K562 (cell line): ENCODE measurements at regions not wholly inside any gene's neighbourhood (a gene's known extent, or its start where the extent isn't known, plus 50 kb on each side); places are given as distances from the start of the nearest gene placed in this dataset.
A peak's percentile ranks its signal among the peaks of the same experiment; 100 is the strongest.

Source experiments
- ATAC-seq: fragments of 200-7000 bp; cut with Tn5 transposase; 3 replicates; pipeline ENCODE4 v1.9.1; 2020; ENCODE audit warnings: moderate library complexity
- BruUV-seq: library from RNA; stranded (reverse); fragments of 400-500 nt; replicated peaks from 2 replicates; lab custom pipeline; 2021; lab: Mats Ljungman, UMichigan
- CTCF ChIA-PET: fragments of 300-600 bp; formaldehyde crosslinking; extraction: SDS; loops from one replicate; lab custom pipeline; 2021; ENCODE audit warnings: low intra/inter-chr PET ratio; lab: Yijun Ruan, JAX
- POLR2A ChIA-PET: fragments of 300-600, 350-650 bp; sonication (Branson Sonifier 250); formaldehyde crosslinking; extraction: SDS; loops from one replicate; lab custom pipeline; 2021; ENCODE audit warnings: antibody characterized with exemption, inconsistent platforms; lab: Yijun Ruan, JAX
- DNase-seq, 4 experiments: peaks; one replicate each; pipeline versions ENCODE4 v3.0.0 to v3.0.0-alpha.2; 2011 to 2018; ENCODE audit warnings: low spot score in 3 of 4, mixed read lengths in 3 of 4; ENCODE audit errors: extremely low read depth in 1 of 4
- FAIRE-seq: peaks from 2 replicates; lab custom pipeline; 2011; peaks lifted over from hg19 to GRCh38; lab: Jason Lieb, UNC
- H2AFZ ChIP-seq: 2 replicates; pipeline ENCODE4 v1.6.0; 2011; ENCODE audit warnings: low read depth, low read length, control low read depth, inconsistent platforms
- H3K27ac ChIP-seq: fragments of 200-600 bp; 3 replicates; pipeline ENCODE4 v1.8.0; 2011; ENCODE audit warnings: low read depth, mild to moderate bottlenecking, control low read depth, inconsistent platforms, low read length, moderate library complexity, mixed read lengths; ENCODE audit errors: extremely low read depth
- H3K27me3 ChIP-seq, 2 experiments: fragments of 300-600 bp in 1 of 2; 2 replicates in 1 of 2; 3 replicates in 1 of 2; pipeline versions ENCODE4 v1.6.0 to v1.8.0; 2011; ENCODE audit warnings: inconsistent platforms in 2 of 2, low read length in 2 of 2, mild to moderate bottlenecking in 1 of 2, mixed read lengths in 1 of 2, moderate library complexity in 1 of 2; ENCODE audit not compliant: control insufficient read depth in 2 of 2, insufficient read depth in 2 of 2
- H3K36me3 ChIP-seq: fragments of 300-600 bp; 3 replicates; pipeline ENCODE4 v1.8.0; 2011; ENCODE audit warnings: mild to moderate bottlenecking, low read length, inconsistent platforms; ENCODE audit not compliant: control insufficient read depth, insufficient read depth
- H3K4me1 ChIP-seq, 2 experiments: fragments of 200-600 bp in 1 of 2; replicated peaks in 1 of 2; 2 replicates in 1 of 2; 3 replicates in 1 of 2; pipeline versions ENCODE4 v1.5.1 to v1.8.0; 2011; ENCODE audit warnings: inconsistent platforms in 2 of 2, low read length in 2 of 2, mild to moderate bottlenecking in 1 of 2, mixed read lengths in 1 of 2, moderate library complexity in 1 of 2; ENCODE audit not compliant: control insufficient read depth in 2 of 2, insufficient read depth in 2 of 2
- H3K4me2 ChIP-seq: 2 replicates; pipeline ENCODE4 v1.6.1; 2011; ENCODE audit warnings: low read length, control low read depth, inconsistent platforms, mixed read lengths; ENCODE audit not compliant: insufficient read depth
- H3K4me3 ChIP-seq: fragments of 200-600 bp; sonication (generic), shearing (Covaris generic); 2 replicates; pipeline ENCODE4 v1.5.1; 2016; ENCODE audit warnings: control low read depth, inconsistent platforms
- H3K79me2 ChIP-seq: fragments of 200-600 bp; 3 replicates; pipeline ENCODE4 v1.8.0; 2011; ENCODE audit warnings: low read length, inconsistent platforms; ENCODE audit not compliant: control insufficient read depth, insufficient read depth
- H3K9ac ChIP-seq, 2 experiments: 2 replicates each; pipeline versions ENCODE4 v1.6.0 to v1.6.1; 2011; ENCODE audit warnings: low read depth in 2 of 2, low read length in 2 of 2, control low read depth in 1 of 2, inconsistent platforms in 1 of 2, mild to moderate bottlenecking in 1 of 2, mixed read lengths in 1 of 2; ENCODE audit not compliant: insufficient read depth in 1 of 2
- H3K9me1 ChIP-seq: one replicate; pipeline ENCODE4 v1.6.0; 2011; ENCODE audit warnings: inconsistent platforms, mild to moderate bottlenecking, low read length, moderate library complexity; ENCODE audit not compliant: control insufficient read depth, insufficient read depth
- H3K9me3 ChIP-seq: replicated peaks from 2 replicates; pipeline ENCODE4 v1.5.1; 2011; ENCODE audit warnings: low read depth, low read length, inconsistent platforms; ENCODE audit not compliant: control insufficient read depth, insufficient read depth
- H4K20me1 ChIP-seq: replicated peaks from 2 replicates; pipeline ENCODE4 v1.6.1; 2011; ENCODE audit warnings: low read length, inconsistent platforms, mixed read lengths; ENCODE audit not compliant: control insufficient read depth, insufficient read depth
- FOXK1 ChIP-seq: sonication (generic); formaldehyde crosslinking; IDR thresholded peaks from 2 replicates; pipeline ENCODE4 v1.8.0; 2022; ENCODE audit warnings: missing genetic modification reagents, mild to moderate bottlenecking, borderline replicate concordance
- GMEB1 ChIP-seq: fragments of 250-450 bp; sonication (Bioruptor Pico); IDR thresholded peaks from 2 replicates; pipeline ENCODE4 v1.4.0; 2020; ENCODE audit warnings: mild to moderate bottlenecking
- MAX ChIP-seq: sonication (generic); formaldehyde crosslinking; IDR thresholded peaks from 2 replicates; pipeline ENCODE4 v1.9.0; 2022; ENCODE audit warnings: mild to moderate bottlenecking, missing genetic modification reagents
- PKNOX1 ChIP-seq: fragments of 450-650 bp; IDR thresholded peaks from 2 replicates; pipeline ENCODE4 v1.6.1; 2016
- PTBP1 ChIP-seq: fragments of 200-400 bp; formaldehyde crosslinking; IDR thresholded peaks from 2 replicates; pipeline ENCODE4 v1.6.1; 2017; ENCODE audit warnings: low read depth, low read length
- RERE ChIP-seq: sonication (generic); formaldehyde crosslinking; IDR thresholded peaks from 2 replicates; pipeline ENCODE4 v1.8.0; 2023; ENCODE audit warnings: missing genetic modification reagents, mild to moderate bottlenecking, borderline replicate concordance
- ZNF212 ChIP-seq: fragments of 450-650 bp; formaldehyde crosslinking; IDR thresholded peaks from 2 replicates; pipeline ENCODE4 v1.4.0; 2020; ENCODE audit warnings: mild to moderate bottlenecking
- WGBS: fragments of 100-300 bp; shearing (Covaris generic); methylation state at CpG from one replicate; pipeline ENCODE4 v1.1.6; 2016; ENCODE audit warnings: low coverage, mixed read lengths; ENCODE audit not compliant: insufficient coverage; ENCODE audit errors: missing lambda C conversion rate; 5-methylcytosine and 5-hydroxymethylcytosine counted together
- in situ Hi-C: fragments of 300-500 bp; cut with MboI; formaldehyde crosslinking; loops from 4 replicates; pipeline ENCODE4 v1.15.0; 2018; ENCODE audit warnings: inconsistent platforms, mixed read lengths
- intact Hi-C: fragments of 100-400 bp; cut with micrococcal nuclease; formaldehyde crosslinking; loops from 2 replicates; pipeline ENCODE4 v1.14.2; 2022

- Histone ChIP-seq H3K9me1 (no peaks in the 10 kb centered on the region), H3K27ac (no peak overlapping the region), H3K4me2 (no peak overlapping the region), H3K9ac (no peak overlapping the region), H3K27me3 (no peaks in the 10 kb centered on the region), H2AFZ (no peak overlapping the region), H3K79me2 (no peaks in the 10 kb centered on the region), H3K9me3 (no peaks in the 10 kb centered on the region), H4K20me1 (no peaks in the 10 kb centered on the region), H3K4me1 (no peaks in the 10 kb centered on the region), H3K36me3 (no peaks in the 10 kb centered on the region), H3K4me3 (no peak overlapping the region)
- DNase-seq (no peak), FAIRE-seq (no peak), ATAC-seq (no peak)
- in situ Hi-C loops (no loop called here), intact Hi-C loops (no loop called here)
- TF ChIP-seq PKNOX1 (peak; percentile 60), MAX (no peak)
- WGBS = 0% methylated on average over 16 of the region's 16 CpGs
- CTCF ChIA-PET = no interaction called here
- BruUV-seq = no TSS peak
- POLR2A ChIA-PET = no interaction called here
Observed at GRCh38 chr10:2143213-2143835, 406.0 kb upstream of the ADARB2 start.

- Histone ChIP-seq H3K36me3 (no peaks in the 10 kb centered on the region), H3K4me3 (no peak overlapping the region), H3K4me2 (no peak overlapping the region), H4K20me1 (no peaks in the 10 kb centered on the region), H3K79me2 (no peaks in the 10 kb centered on the region), H3K27ac (no peak overlapping the region), H3K9me3 (no peaks in the 10 kb centered on the region), H3K9ac (no peak overlapping the region), H3K9me1 (no peaks in the 10 kb centered on the region), H2AFZ (no peak overlapping the region), H3K4me1 (no peaks in the 10 kb centered on the region), H3K27me3 (no peaks in the 10 kb centered on the region)
- CTCF ChIA-PET = no interaction called here
- no peak for FAIRE-seq
- BruUV-seq = no TSS peak
- no peak for ATAC-seq
- 0% methylated on average over 1 of the region's 1 CpG for WGBS
- intact Hi-C loops (no loop called here), in situ Hi-C loops (no loop called here)
- POLR2A ChIA-PET = no interaction called here
- DNase-seq = no peak
- TF ChIP-seq FOXK1 (no peak), GMEB1 (CRISPR knock-in tag) (no peak), PTBP1 (no peak), ZNF212 (CRISPR knock-in tag) (no peak), RERE (no peak)
Observed at GRCh38 chr10:2139746-2140145, 402.4 kb upstream of the ADARB2 start.
